GM10266 (cell line): ENCODE measurements at regions not wholly inside any gene's neighbourhood (a gene's known extent, or its start where the extent isn't known, plus 50 kb on each side); places are given as distances from the start of the nearest gene placed in this dataset.

ENCODE experiments used
- DNase-seq: peaks from one replicate; pipeline ENCODE4 v3.0.0; 2012; ENCODE audit errors: extremely low spot score
- CTCF ChIP-seq: IDR thresholded peaks from 2 replicates; pipeline ENCODE4 v1.5.1; 2012; ENCODE audit warnings: mild to moderate bottlenecking, low read depth; ENCODE audit not compliant: control insufficient read depth, insufficient read depth; ENCODE audit errors: missing control alignments

DNA sequence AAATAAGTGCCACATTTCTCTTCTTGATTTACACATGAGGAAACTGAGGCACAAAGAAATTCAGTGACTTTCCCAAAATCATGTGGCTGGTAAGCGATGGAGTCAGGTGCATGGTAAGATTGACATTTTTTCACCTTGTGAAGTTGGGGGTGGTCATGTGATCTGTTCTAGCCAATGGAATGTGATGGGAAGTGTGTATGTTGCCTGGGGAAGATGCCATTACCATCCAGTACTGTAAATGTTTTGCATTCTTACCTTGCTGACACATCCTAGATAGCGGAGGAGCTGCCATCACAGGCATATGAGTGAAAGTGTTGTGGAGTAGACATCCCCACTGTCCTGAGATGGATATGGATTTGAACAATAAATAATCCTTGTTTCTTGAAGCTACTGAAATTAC is 499.6 kb upstream of the SULF2 start:
- DNase-seq, result no peak
- no peak for TF ChIP-seq CTCF

DNA sequence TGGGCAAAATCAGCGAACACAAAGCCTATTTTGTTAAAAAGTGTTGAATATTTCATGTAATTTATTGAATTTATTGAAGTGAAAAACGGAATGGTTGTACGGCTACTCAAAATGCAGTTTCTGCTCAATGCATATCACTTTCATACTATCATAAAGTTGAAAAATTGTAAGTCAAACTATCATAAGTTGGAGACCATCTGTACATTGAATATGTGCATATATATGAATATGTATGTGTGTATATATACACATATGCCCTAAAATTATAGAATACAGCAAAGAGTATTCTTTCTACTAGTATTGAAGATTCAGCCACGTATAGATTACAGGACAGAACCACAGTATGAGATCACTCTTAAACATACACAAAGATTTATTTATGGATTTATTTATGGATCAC is 499.0 kb upstream of the SULF2 start:
- TF ChIP-seq CTCF, result no peak
- no peak for DNase-seq

DNA sequence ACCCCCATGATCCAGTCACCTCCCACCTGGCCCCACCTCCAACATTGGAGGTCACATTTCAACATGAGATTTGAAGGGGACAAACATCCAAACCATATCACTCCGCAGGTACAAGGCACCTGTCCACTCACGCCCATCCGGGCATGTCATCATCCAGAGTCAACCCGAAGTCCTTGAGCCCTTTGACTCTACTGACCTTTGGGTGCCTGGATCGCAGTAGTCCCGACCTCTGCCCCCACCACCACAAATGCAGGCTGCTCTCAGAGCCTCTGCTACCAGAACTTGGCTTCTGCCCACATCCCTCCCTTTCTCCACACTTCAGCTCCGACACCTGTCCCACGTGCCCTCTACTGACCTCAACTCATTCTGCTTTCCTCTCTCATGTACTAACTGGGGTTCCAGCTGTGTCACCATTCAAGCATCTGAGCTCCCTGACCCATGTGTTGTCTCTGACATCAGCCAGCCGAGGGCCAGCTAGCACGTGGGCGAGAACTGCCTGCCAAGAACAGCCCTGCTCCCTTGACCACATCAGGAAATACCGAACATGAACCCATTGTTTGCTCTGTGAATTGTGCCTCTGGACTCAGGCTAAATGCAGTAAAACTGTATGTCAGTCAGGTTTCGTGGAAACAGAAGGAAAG is 498.3 kb upstream of the SULF2 start:
- no peak for DNase-seq
- no peak for TF ChIP-seq CTCF

- no peak for DNase-seq
- TF ChIP-seq CTCF, result no peak
Measured at GRCh38 chr20:48282591-48283228, 497.4 kb upstream of the SULF2 start.

DNA sequence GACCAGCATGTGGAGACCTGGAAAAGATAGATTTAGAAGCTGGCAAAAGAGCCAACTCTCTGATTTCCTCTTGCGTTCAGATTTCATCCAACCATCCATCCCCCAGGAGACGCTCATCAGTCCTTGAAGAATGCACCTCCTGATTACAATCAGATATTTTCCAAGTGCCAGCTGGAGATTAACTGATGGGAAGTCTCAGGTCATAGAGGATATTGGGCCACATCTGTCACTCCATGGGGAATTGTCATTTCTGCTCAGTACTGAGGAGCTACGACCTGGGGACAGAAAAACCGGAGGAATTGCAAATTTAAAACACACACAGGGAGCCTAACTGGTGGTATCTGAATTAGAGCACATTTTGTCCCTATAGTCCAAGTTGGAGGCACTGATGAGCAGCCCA is 496.2 kb upstream of the SULF2 start:
- DNase-seq, result no peak
- no peak for TF ChIP-seq CTCF

DNA sequence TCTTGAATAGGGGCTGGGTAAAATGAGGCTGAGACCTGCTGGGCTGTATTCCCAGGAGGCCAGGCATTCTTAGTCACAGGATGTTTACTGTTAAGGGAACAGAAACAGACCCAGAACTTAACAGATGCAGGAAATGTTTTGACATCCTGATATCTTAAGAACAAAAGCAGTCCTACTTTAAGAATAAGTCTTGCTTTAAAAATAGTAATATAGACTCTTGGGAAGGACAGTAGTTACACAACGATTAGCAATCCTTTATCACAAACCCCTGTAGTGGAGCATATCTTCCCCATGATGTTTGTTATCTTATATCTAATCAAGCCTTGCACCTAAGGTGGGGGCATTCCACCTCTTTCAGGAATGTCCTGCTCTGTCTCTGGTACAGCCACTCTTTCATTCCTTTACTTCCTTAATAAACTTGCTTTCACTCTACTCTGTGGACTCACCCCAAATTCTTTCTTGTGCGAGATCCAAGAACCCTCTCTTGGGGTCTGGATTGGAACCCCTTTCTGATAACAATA is 493.7 kb upstream of the SULF2 start:
- TF ChIP-seq CTCF, result no peak
- DNase-seq, result no peak

- TF ChIP-seq CTCF, result no peak
- DNase-seq, result no peak
Measured at GRCh38 chr20:48277266-48277665, 492.0 kb upstream of the SULF2 start.
